Endothelial cell of umbilical vein (primary cell): ENCODE measurements at regions not wholly inside any gene's neighbourhood (a gene's known extent, or its start where the extent isn't known, plus 50 kb on each side); places are given as distances from the start of the nearest gene placed in this dataset.

Experiments used
- BruUV-seq: library from RNA; stranded (reverse); fragments of 400-500 nt; replicated peaks from 2 replicates; lab custom pipeline; 2021; lab: Mats Ljungman, UMichigan
- CTCF ChIA-PET: fragments of 300-600, 350-600 bp; sonication (Branson Sonifier 250); formaldehyde crosslinking; loops from one replicate; lab custom pipeline; 2021; ENCODE audit warnings: antibody characterized with exemption, inconsistent platforms; lab: Charles Lee
- POLR2A ChIA-PET: fragments of 300-600, 350-600 bp; sonication (Branson Sonifier 250); formaldehyde crosslinking; loops from one replicate; lab custom pipeline; 2021; ENCODE audit warnings: antibody characterized with exemption, inconsistent platforms; lab: Charles Lee
- DNase-seq: peaks from one replicate; pipeline ENCODE4 v3.0.0-alpha.2; 2011; ENCODE audit warnings: low read depth, low spot score
- FAIRE-seq: peaks from 2 replicates; lab custom pipeline; 2011; peaks lifted over from hg19 to GRCh38; lab: Jason Lieb, UNC
- H2AFZ ChIP-seq: 2 replicates; pipeline ENCODE4 v1.6.0; 2012; ENCODE audit warnings: low read depth, low read length, control low read depth, inconsistent platforms
- H3K27ac ChIP-seq: 2 replicates; pipeline ENCODE4 v1.5.1; 2011; ENCODE audit warnings: low read depth, mild to moderate bottlenecking, control low read depth, low read length, moderate library complexity; ENCODE audit not compliant: insufficient read depth
- H3K27me3 ChIP-seq, 2 experiments: 2 replicates each; pipeline versions ENCODE4 v1.6.0 to v1.6.1; 2011; ENCODE audit warnings: low read length in 2 of 2, mixed read lengths in 1 of 2; ENCODE audit not compliant: control insufficient read depth in 2 of 2, insufficient read depth in 2 of 2
- H3K36me3 ChIP-seq, 2 experiments: 2 replicates in 1 of 2; 3 replicates in 1 of 2; pipeline ENCODE4 v1.5.1; 2011; ENCODE audit warnings: low read length in 2 of 2, mild to moderate bottlenecking in 1 of 2, moderate library complexity in 1 of 2; ENCODE audit not compliant: control insufficient read depth in 2 of 2, insufficient read depth in 2 of 2; ENCODE audit errors: extremely low read depth in 1 of 2
- H3K4me1 ChIP-seq: 3 replicates; pipeline ENCODE4 v1.5.1; 2011; ENCODE audit warnings: mild to moderate bottlenecking, low read length; ENCODE audit not compliant: control insufficient read depth, insufficient read depth; ENCODE audit errors: extremely low read depth
- H3K4me2 ChIP-seq: 2 replicates; pipeline ENCODE4 v1.6.1; 2011; ENCODE audit warnings: low read length, control low read depth, mixed read lengths; ENCODE audit not compliant: insufficient read depth
- H3K4me3 ChIP-seq, 3 experiments: fragments of 200-600 bp in 1 of 3; sonication (generic), shearing (Covaris generic) in 1 of 3; replicated peaks in 1 of 3; 2 replicates each; pipeline ENCODE4 v1.5.1; 2011 to 2016; ENCODE audit warnings: control low read depth in 3 of 3, low read length in 3 of 3, mild to moderate bottlenecking in 2 of 3, inconsistent platforms in 1 of 3, low read depth in 1 of 3, moderate library complexity in 1 of 3; ENCODE audit not compliant: insufficient read depth in 1 of 3
- H3K79me2 ChIP-seq: 2 replicates; pipeline ENCODE4 v1.6.0; 2012; ENCODE audit warnings: low read length, inconsistent platforms; ENCODE audit not compliant: control insufficient read depth, insufficient read depth
- H3K9ac ChIP-seq: replicated peaks from 2 replicates; pipeline ENCODE3; 2011; ENCODE audit warnings: low read length, control low read depth; ENCODE audit not compliant: insufficient read depth; ENCODE audit errors: extremely low read depth
- H3K9me1 ChIP-seq: replicated peaks from 3 replicates; pipeline ENCODE4 v1.6.0; 2011; ENCODE audit warnings: mild to moderate bottlenecking, low read length; ENCODE audit not compliant: control insufficient read depth, insufficient read depth; ENCODE audit errors: extremely low read depth
- H3K9me3 ChIP-seq: replicated peaks from 2 replicates; pipeline ENCODE4 v1.5.1; 2012; ENCODE audit warnings: low read length, inconsistent platforms; ENCODE audit not compliant: control insufficient read depth, insufficient read depth
- H4K20me1 ChIP-seq: replicated peaks from 2 replicates; pipeline ENCODE3; 2011; ENCODE audit warnings: mild to moderate bottlenecking, low read length; ENCODE audit not compliant: control insufficient read depth, insufficient read depth; ENCODE audit errors: extremely low read depth
- CTCF ChIP-seq, 2 donors: IDR thresholded peaks; 1 replicate in 1 of 2; 2 replicates in 1 of 2; pipeline ENCODE4 v1.5.1; 2011; ENCODE audit warnings: low read length in 2 of 2, mild to moderate bottlenecking in 2 of 2, moderate library complexity in 2 of 2, control low read depth in 1 of 2, inconsistent platforms in 1 of 2, low read depth in 1 of 2; ENCODE audit not compliant: insufficient read depth in 1 of 2; ENCODE audit errors: extremely low read depth in 1 of 2
- EZH2 ChIP-seq: IDR thresholded peaks from 2 replicates; pipeline ENCODE4 v1.6.1; 2012; ENCODE audit warnings: borderline replicate concordance, low read depth, mild to moderate bottlenecking, moderate library complexity, low read length, inconsistent platforms; ENCODE audit not compliant: severe bottlenecking
- FOS ChIP-seq: IDR thresholded peaks from 2 replicates; pipeline ENCODE4 v1.6.1; 2011; ENCODE audit warnings: mild to moderate bottlenecking, low read length, moderate library complexity, borderline replicate concordance; ENCODE audit not compliant: insufficient read depth
- GATA2 ChIP-seq: IDR thresholded peaks from 2 replicates; pipeline ENCODE4 v1.7.0; 2011; ENCODE audit warnings: low read depth, mild to moderate bottlenecking, moderate library complexity, mixed read lengths, low read length; ENCODE audit not compliant: insufficient read length, insufficient read depth
- JUN ChIP-seq: IDR thresholded peaks from 2 replicates; pipeline ENCODE4 v1.6.1; 2011; ENCODE audit warnings: borderline replicate concordance, low read depth; ENCODE audit not compliant: insufficient read length, insufficient read depth
- MYC ChIP-seq: IDR thresholded peaks from one replicate; pipeline ENCODE4 v1.6.1; 2011; ENCODE audit warnings: mild to moderate bottlenecking, low read depth, low read length
- POLR2A ChIP-seq: IDR thresholded peaks from 2 replicates; pipeline ENCODE4 v1.6.1; 2012; ENCODE audit warnings: low read depth, mild to moderate bottlenecking, control low read depth, low read length
- POLR2AphosphoS5 ChIP-seq: IDR thresholded peaks from 2 replicates; pipeline ENCODE4 v1.6.1; 2012; ENCODE audit warnings: low read depth, mild to moderate bottlenecking, control low read depth, low read length, moderate library complexity; ENCODE audit not compliant: insufficient read depth
- dilution Hi-C: fragments of 300-500 bp; cut with MboI; formaldehyde crosslinking; loops from one replicate; pipeline ENCODE4 v1.15.0; 2019; ENCODE audit warnings: low sequenced_read_pairs; ENCODE audit not compliant: extremely low pct_ligation_motif_present
- intact Hi-C: fragments of 100-400 bp; cut with micrococcal nuclease; formaldehyde crosslinking; loops from one replicate; pipeline ENCODE4 v1.10.0; 2022
- TF ChIP-seq, protein P1 (sequence below): IDR thresholded peaks from 2 replicates; pipeline ENCODE4 v1.6.1; 2011; ENCODE audit not compliant: insufficient read depth, insufficient read length

GRCh38 chr10:124237282-124237961, 144.0 kb upstream of the CHST15 start:
- TF ChIP-seq MYC (no peak), JUN (no peak), EZH2 (no peak), POLR2AphosphoS5 (no peak), CTCF (IDR thresholded peaks at IDR 0.05; ENCODE audit: extremely low read depth in 1 of 2, insufficient read depth in 1 of 2, low read depth in 1 of 2, low read length in 2 of 2) (no peak), FOS (no peak), POLR2A (no peak), GATA2 (no peak)
- TF ChIP-seq, protein P1, sequence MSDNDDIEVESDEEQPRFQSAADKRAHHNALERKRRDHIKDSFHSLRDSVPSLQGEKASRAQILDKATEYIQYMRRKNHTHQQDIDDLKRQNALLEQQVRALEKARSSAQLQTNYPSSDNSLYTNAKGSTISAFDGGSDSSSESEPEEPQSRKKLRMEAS = no peak
- DNase-seq (no peak), FAIRE-seq (no peak)
- Histone ChIP-seq H3K27ac (no peak overlapping the region), H3K79me2 (no peaks in the 10 kb centered on the region), H3K27me3 (no peaks in the 10 kb centered on the region), H3K4me1 (no peaks in the 10 kb centered on the region), H2AFZ (no peak overlapping the region), H3K4me3 (no peak overlapping the region), H3K9me1 (no peaks in the 10 kb centered on the region), H3K4me2 (no peak overlapping the region), H3K9me3 (no peaks in the 10 kb centered on the region), H3K9ac (no peak overlapping the region), H3K36me3 (no peaks in the 10 kb centered on the region), H4K20me1 (no peaks in the 10 kb centered on the region)
- intact Hi-C loops = no loop called here
- CTCF ChIA-PET = no interaction called here
- no TSS peak for BruUV-seq
- POLR2A ChIA-PET = no interaction called here
- dilution Hi-C loops = no loop called here
